BJ (cell line): ENCODE measurements at regions not wholly inside any gene's neighbourhood (a gene's known extent, or its start where the extent isn't known, plus 50 kb on each side); places are given as distances from the start of the nearest gene placed in this dataset.

Experiments
- CTCF ChIA-PET: fragments of 350-600 bp; formaldehyde crosslinking; extraction: SDS; loops from one replicate; lab custom pipeline; 2021; ENCODE audit warnings: antibody characterized with exemption, inconsistent platforms; lab: Yijun Ruan, JAX
- POLR2A ChIA-PET: fragments of 300-600 bp; sonication (Branson Sonifier 250); formaldehyde crosslinking; extraction: SDS; loops from one replicate; lab custom pipeline; 2021; ENCODE audit warnings: antibody characterized with exemption; lab: Charles Lee
- DNase-seq: peaks from one replicate; pipeline ENCODE4 v3.0.0-alpha.2; 2011; ENCODE audit warnings: low read depth
- H3K27me3 ChIP-seq: 2 replicates; pipeline ENCODE4 v1.6.0; 2011; ENCODE audit warnings: low read length; ENCODE audit not compliant: control insufficient read depth, insufficient read depth
- H3K36me3 ChIP-seq: 2 replicates; pipeline ENCODE4 v1.5.1; 2011; ENCODE audit warnings: low read length; ENCODE audit not compliant: control insufficient read depth, insufficient read depth
- H3K4me3 ChIP-seq: 2 replicates; pipeline ENCODE4 v1.5.1; 2011; ENCODE audit warnings: low read depth, mild to moderate bottlenecking, control low read depth, low read length
- CTCF ChIP-seq: IDR thresholded peaks from 2 replicates; pipeline ENCODE4 v1.5.1; 2011; ENCODE audit warnings: low read depth, mild to moderate bottlenecking, control low read depth, inconsistent platforms, low read length, moderate library complexity; ENCODE audit not compliant: insufficient read depth

- DNase-seq, result no peak
- ChIA-PET POLR2A (no interaction called here), CTCF (interaction anchor here (1.0 kb wide), 1 partner anchor 9 kb away, joined by 3 read pairs; no protein-coding TSS in a partner anchor)
These were observed 133.5 kb downstream of the GADD45G start for GRCh38 chr9:89738137-89738932.

GRCh38 chr9:89739511-89739910 is 134.7 kb downstream of the GADD45G start:
- H3K27me3 ChIP-seq, result no peaks in the 10 kb centered on the region
- DNase-seq, result no peak
- TF ChIP-seq CTCF, result no peak
- CTCF ChIA-PET, result interaction anchor here (0.6 to 1.0 kb wide), 2 partner anchors 10 to 137 kb away, joined by 3 read pairs; no protein-coding TSS in a partner anchor
- no peaks in the 10 kb centered on the region for H3K36me3 ChIP-seq
- POLR2A ChIA-PET, result no interaction called here
- no peak overlapping the region for H3K4me3 ChIP-seq

More at GRCh38 chr9:89738137-89738932, 133.5 kb downstream of the GADD45G start:
- Histone ChIP-seq H3K27me3 (no peaks in the 10 kb centered on the region), H3K4me3 (no peak overlapping the region), H3K36me3 (no peaks in the 10 kb centered on the region)
- no peak for TF ChIP-seq CTCF

- Histone ChIP-seq H3K36me3 (no peaks in the 10 kb centered on the region), H3K27me3 (no peaks in the 10 kb centered on the region), H3K4me3 (no peak overlapping the region)
- ChIA-PET POLR2A (no interaction called here), CTCF (interaction anchor here (0.6 kb wide), 1 partner anchor 137 kb away, joined by 3 read pairs; no protein-coding TSS in a partner anchor)
- no peak for DNase-seq
- TF ChIP-seq CTCF, result no peak
These were observed 135.1 kb downstream of the GADD45G start for GRCh38 chr9:89739916-89740315.

- no peak for TF ChIP-seq CTCF
- H3K4me3 ChIP-seq, result no peak overlapping the region
- H3K27me3 ChIP-seq, result no peaks in the 10 kb centered on the region
- DNase-seq, result no peak
- CTCF ChIA-PET, result no interaction called here
- H3K36me3 ChIP-seq, result no peaks in the 10 kb centered on the region
- POLR2A ChIA-PET, result no interaction called here
These were observed 135.9 kb downstream of the GADD45G start for GRCh38 chr9:89740722-89741121.

- no peak for DNase-seq
- Histone ChIP-seq H3K4me3 (no peak overlapping the region), H3K27me3 (no peaks in the 10 kb centered on the region), H3K36me3 (no peaks in the 10 kb centered on the region)
- POLR2A ChIA-PET, result no interaction called here
- CTCF ChIA-PET, result interaction anchor here (0.6 to 1.2 kb wide), 2 partner anchors 13 to 38 kb away, joined by 3 to 4 read pairs; no protein-coding TSS in a partner anchor
- TF ChIP-seq CTCF, result no peak
These were observed 137.8 kb downstream of the GADD45G start for GRCh38 chr9:89742660-89743059.
